Fibroblast of skin of abdomen (primary cell): ENCODE measurements at regions not wholly inside any gene's neighbourhood (a gene's known extent, or its start where the extent isn't known, plus 50 kb on each side); places are given as distances from the start of the nearest gene placed in this dataset.
"Not testable (repeated sequence)": the region's sequence is repeated elsewhere in the genome, so short reads cannot be mapped to it uniquely, and the experiment has no call there.

ENCODE experiments used
- DNase-seq: peaks from one replicate; pipeline ENCODE4 v3.0.0-alpha.2; 2013

DNA sequence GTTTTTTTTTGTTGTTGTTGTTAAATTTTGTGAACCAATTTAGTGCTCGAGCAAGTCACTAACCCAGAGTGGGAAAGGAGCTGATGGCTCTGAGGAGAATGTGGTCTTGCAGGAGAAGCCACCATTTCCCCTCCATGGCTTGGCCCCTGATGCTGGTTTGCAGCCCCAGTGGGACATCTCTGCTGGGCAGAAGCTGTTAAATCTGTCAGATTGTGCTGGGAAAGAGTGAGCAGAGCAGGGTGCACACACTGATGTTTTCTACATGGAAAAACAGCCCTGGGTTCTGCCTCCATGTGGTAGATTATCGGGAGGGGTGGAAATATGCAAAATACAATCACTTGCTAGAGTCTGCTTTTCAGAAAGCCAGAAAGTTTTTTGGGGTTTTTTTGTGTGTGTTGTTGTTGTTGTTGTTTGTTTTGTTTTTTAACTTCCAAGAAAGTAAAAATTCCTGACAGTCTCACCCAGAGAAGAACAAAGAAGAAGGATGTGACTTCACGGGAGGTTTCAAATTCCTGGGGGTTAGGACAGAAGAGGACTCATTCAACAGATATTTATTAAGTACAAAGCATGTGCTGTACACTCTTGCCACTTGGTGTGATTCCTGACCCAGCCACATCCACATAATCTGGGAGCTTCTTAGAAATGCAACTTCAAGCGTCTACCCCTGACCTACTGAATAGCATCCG lies 133.7 kb downstream of the FOXB1 start:
- peak; percentile 79 for DNase-seq

DNA sequence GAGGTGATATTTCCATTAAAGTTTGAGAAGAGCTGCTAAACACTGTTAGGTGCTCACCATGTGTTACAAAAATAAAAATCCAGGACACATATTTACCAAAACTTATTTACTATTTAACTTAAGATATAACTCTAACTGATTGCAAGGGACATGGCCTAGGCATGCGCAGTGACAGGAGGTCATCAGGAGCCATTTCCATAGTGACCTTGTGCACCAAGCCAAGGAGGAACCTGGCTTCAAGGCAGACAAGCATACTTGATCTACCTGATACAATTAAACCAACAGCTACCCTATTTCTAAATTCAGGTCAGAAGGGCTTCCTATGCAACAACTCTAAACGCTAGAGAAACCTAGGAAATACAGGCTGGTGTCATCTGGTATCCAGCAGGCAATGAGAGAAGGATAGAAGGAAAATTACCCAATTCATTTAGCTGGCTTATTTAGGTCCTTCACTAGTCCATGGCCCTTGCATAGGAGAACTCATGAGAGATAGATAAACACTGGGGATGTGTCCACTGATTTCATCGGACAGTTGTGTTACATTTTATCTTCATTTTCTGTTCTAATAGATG lies 134.4 kb downstream of the FOXB1 start:
- DNase-seq, result no peak

DNA sequence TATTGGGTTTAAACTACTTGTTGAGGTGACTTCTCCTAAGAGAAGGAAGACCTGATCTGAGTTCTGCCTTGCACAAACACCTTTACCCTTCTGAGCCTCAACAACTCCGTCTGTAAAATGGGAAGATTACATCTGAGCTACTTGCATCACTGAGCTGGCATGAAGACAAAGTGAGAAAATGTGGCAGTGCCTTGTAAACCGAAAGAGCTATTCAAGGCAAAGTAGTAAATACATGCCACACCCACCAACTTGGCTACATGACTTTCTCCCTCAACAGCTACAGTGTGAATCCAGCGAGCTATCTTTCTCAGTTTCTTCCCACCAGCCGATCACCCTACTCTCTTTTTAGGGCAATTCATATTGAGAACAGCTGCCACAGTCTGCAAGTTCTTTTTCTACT lies 148.3 kb downstream of the FOXB1 start:
- DNase-seq, result no peak

DNA sequence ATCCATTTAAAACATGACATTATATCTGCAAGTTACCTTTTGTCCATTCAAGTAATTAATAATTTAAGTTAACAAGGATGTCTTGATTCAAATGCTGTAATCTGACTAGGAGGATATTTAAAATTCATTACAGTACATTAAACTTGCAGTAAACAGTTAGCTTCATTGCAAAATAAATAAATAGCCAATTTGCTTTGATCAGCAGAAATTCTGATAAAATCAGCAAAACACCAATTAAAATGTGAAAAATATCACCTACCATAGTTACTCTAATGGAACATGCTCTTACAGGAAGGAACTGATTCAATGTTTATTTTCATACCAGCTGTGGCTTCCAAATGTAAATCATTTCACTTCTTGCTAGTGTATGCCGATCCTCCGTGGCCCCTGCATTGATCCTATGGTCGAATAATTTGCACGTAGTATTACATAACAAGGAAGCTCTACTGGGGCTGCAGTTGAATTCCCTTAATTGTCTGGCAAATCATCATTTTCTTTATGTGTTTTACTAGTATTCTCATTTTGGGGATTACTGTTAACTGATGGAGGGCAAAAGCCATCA lies 150.7 kb downstream of the FOXB1 start:
- DNase-seq, result no peak

DNA sequence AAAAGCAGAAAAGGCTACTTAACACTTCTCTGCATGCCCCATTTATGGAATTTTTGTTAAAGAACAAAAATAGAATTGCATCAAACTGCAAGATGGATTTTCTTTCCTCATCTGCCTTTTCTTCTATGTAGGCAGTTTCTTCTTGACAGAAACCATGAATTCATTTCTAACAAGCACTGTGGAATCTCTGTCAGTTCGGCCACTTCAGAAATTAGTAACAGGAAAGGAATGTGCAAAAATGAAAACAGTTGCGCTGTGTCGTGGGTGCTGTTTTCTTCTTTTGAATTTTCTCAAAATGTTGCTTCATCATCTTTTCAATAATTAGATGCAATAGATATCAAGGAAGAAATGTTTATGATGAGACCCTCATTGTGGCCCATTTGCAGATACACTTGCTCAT lies 151.6 kb downstream of the FOXB1 start:
- DNase-seq, result peak; percentile 61

DNA sequence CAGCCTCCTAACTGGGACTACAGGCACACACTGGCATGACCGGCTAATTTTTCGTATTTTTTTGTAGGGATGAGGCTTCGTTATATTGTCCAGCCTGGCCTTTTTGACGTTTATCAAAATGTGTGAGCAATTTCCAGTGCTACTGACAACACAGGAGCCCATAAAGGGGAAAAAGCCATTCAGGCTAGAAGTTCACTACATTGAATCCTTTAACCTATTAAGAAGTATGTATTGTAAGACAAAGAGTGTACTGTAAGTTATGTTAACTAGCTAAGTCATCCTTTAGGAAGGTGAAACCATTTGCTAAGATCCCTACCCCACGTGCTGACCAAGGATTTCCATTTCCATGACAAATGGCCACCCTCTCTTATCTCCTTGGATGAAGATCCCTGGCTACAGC lies 156.8 kb downstream of the FOXB1 start:
- no peak for DNase-seq

DNA sequence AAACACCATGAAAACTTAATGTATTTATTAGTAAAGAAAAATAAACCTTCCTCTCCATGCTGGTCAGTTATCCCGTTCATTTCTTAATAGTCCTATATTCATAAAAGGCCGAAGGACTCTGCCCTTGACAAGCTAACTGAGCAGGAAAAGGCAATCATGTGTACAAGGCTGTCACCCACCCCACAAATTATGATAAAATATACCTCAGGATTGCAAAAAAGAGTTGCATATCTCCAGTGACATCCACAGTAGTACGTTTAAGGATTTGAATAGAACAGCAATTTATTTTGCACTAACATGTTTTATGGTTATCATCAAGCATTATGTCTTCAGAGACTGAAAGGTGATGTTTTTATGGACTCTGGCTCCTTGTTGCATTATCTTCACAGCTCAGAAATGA lies 157.6 kb downstream of the FOXB1 start:
- DNase-seq, result no peak

DNA sequence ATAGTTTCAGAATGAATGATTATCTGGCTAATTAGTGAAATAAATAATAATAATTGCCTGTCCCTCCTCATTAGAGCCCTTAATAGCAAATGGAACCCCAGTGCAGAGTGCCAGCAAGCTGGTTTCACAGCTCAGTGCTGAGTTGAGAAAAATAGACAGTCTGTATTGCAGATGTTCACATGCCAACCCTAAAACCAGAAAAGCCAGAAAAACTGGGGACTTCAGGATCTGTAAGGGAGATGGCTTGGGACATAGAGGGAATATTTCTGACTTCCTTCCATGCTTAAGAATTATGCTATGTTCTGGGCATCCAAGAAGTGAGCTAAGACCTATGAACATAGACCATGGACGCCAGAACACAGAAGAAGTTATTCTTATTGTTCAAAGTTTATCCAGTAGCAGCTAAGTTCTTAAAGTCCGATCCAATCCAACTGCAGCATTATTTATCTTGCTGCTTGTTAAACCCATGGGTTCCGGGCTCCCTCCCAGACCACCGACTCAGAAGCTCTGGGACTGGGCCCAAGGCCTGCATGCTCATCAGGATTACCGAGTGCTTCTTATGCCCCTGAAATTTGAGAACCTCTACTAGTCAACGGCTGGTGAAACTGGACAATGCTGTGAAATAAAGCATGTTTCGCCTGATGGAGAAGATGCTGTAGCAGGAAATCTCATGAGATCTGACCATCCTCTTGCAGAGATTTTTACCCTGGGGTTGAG lies 158.3 kb downstream of the FOXB1 start:
- no peak for DNase-seq

DNA sequence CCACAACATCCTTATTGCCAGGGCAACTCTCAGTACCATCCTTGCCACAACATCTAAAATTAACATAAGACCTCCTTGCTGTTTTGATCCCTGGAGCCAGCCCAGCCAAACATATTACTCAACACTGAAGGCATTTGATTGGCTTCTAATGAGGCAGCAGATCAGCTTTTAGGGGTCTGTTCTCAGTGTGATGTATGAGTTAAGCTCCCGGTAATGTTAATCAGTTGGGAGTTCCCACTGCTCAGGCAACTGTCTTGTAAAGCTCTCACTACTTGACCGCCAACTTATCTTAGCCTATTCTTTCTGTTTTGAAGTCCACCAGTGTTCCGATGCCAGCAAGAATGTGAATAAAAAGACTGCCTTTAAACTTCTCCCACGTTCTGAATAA lies 158.9 kb downstream of the FOXB1 start:
- no peak for DNase-seq

DNA sequence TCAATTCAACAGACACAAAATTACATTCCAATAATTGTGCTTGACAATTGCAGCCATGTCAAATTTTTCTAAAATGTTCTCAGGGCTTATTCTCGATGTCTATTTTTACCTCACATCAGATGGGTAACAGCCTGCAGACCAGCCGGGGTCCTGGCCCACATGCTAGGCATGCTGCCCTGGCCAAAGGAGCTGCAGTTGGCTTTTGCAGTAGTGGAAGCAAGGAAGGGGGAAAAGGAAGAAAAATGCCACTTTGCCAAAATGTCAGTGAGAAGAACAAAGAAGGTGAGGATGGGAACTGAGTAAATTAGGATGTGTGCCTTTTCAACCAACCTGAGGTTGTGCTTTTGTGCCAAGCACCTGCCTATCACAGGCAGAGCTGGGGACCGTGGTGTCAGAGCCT lies 161.0 kb downstream of the FOXB1 start:
- no peak for DNase-seq

DNA sequence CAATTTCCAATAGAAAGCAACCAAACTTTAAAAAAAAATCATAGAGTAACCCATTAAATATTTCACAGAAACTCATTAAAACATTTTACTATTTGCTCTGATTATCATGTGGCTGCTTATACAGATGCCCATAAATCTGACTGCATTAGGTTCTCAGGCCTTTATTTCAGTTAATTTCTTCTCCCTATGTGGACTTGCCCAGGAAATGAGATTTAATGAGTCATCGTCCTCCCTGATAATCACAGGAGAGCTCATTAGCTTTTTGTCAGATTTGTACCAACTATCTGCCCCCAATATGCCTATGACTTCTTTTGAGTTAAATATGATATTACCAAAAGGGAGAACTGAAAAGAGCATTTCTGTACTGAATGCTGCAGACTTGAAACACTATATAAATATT lies 168.0 kb downstream of the FOXB1 start:
- no peak for DNase-seq

DNA sequence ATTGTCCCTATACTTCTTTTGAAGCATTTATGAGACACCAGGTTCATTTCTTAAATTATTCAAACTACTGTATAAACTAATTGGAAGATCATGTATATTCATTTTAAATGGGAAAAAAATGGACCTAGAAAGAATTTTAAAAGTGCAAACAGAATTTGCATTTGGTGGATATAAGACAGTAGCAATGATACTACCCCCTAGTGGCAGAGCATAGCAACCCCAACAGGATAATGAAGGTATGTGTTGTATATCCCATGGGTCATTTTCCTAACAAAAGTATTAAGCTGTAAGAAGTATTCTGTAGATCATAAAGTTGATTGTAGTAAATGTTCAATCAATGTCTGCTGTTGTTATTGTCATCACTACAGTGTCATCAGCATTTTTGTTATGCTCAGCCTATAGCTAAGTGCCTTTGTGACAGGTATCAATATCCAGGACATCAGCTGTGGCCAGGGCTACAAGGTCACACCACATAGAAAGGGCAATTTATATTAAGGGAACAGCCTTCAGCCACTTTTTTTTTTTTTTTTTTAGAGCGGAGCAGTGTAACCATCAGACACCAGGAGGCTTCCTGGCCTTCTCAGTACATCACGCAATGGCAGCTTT lies 175.8 kb downstream of the FOXB1 start:
- DNase-seq, result peak; percentile 44

DNA sequence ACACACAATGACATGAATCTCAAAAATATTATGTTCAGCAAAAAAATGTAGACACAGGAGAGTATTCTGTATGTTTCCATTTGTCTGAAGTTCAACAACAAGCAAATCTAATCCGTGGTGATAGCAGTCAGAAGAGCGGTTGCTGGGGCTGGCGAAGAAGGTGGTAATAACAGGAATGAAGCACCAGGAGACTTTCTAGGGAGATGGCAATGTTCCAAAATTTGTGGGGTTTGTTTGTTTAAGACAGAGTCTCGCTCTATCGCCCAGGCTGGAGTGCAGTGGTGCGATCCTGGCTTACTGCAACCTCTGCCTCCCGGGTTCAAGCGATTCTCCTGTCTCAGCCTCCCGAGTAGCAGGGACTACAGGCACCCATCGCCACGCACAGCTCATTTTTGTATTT lies 177.8 kb downstream of the FOXB1 start:
- not testable (repeated sequence) for DNase-seq

DNA sequence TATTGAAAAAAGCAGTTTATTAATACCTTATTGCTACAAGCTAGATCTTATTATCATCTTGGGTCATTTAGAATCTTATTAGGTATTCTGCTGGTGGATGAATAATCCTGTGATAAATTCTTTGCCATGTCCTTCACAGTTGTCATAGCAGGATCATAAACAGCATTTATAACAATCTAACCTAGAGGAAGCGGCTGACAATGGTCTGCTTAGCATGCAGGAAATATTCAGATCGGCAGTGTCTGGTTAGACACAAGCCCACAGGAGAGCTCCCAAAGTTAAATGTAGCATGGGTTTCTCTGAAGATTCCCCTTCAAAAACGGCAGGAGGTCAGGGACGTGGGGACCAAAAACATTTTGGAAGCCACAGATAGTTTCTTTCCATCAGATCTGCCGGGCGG lies 179.3 kb downstream of the FOXB1 start:
- DNase-seq, result no peak

DNA sequence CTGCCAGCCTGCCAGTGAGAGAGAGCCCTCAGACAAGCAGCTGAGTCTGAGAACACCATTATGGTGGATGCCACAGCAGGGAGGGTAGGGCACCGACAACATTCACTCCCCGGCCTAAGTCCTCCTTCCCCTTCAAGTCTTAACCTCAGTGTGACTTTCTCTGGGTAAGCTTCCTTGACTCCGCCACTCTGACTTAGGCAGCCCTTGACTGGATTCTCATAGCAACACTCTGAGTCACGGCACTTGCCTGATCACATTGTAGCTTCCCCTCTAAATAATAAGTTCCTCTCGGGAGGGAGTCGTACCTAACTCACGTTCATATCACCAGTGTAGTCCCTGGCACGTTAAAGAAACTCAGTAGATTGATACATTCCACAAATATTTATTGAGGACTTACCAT lies 180.5 kb downstream of the FOXB1 start:
- peak; percentile 21 for DNase-seq

DNA sequence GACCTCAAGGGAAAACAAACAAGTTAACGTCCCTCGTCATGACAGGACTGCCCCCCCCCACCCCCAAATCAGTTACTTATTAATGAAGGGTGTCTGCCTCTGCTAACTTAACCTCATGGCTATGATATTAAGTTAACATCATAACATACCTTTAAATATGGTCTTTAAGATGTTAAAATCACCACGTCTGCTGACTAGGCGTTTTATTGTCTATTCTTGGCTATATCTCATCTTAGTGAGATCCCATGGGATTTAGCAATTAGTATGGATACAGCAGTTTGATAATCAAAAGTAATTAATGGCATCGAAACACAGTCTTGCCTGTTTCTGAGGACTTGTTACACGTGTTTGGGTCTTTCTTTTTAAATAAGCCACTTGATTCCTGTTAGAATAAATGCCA lies 186.9 kb downstream of the FOXB1 start:
- no peak for DNase-seq

DNA sequence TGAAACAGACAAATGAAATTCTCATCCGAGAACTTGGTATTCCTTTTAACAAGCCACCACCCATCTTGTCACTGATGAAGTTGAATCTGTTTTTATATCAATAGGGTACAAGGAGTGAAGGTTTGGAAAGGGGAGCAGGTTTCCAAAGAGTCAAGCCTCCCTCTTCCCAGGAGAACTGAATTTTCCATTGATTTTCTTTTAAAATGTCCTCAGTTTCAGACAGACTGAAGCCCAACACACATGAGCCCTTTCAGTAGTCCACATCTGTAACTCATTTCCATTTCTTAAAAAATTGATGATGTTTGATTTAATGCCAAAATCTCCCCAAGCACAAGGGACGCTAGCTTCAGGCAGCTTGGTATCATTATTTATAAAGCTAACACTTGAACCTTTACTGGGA lies 187.7 kb downstream of the FOXB1 start:
- DNase-seq, result no peak

DNA sequence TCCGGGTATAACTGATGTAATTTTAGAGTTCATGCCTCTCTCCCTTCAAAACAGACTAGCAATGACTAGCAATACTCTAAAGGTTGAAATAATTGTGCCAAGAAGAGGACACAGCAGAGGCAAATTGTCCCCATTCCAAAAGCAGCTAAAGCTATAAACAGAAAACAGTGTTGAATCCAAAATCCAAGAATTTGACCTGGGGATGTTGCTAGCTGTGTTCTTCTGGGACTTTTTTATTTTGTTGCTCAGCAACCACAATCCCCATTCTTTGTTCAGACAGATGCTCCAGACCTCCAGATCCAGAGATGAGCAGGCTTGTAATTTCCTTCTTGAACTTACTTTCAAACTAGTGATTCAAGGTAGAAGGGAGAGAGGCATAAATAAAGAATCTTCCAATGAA lies 191.5 kb downstream of the FOXB1 start:
- no peak for DNase-seq

DNA sequence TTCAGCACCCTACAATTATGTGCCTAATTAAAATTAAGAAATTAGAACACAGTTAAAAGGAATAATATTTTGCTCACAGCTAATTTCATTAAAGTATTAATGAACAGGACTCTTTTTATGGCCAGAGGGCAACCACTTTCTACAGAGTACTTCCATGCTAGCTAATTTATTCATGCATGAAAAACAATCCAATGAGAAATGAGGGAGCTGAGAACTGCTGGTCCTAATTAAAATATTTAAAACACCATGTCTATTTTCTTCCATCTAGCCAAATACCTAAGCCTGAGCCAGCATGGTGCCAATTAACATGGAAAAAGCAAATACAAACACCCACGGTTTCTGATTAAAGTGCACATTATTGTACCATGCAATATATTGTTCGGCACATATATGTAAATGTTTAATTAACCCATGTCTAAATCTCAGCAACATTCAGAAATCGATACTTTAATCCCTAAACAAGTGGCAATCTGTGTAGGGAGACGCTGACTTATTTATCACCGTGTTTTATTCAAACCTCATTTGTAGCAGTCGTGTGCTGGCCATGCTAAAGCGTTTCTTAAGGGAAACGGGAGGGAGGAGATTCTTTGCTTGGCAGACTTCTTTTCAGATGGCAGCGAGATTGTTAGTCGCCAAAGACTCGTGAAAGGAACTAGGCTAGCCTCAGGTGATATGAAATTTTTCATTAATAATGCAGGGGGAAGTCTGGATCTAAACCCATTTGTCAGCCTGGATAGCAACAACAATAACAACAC lies 193.5 kb downstream of the ANXA2 start:
- DNase-seq, result no peak

DNA sequence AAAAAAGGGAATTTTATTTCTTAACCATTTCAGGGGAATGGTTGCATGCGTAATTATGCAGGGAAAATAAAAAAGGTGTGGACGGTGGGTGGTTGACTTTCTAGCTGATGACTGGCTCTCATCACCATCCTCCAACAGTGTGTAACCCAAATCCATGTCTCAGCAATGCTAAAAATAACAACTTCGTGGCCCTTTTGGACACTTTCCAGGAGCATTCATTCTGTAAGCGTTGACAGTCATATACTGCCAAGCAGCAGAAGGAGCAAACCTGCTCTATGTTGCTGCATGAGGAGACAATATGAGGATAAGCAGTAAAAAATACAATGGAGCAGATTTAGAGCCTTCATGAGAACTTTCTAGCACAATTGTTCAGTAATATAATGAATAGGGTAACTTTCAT lies 189.1 kb downstream of the ANXA2 start:
- peak; percentile 77 for DNase-seq

DNA sequence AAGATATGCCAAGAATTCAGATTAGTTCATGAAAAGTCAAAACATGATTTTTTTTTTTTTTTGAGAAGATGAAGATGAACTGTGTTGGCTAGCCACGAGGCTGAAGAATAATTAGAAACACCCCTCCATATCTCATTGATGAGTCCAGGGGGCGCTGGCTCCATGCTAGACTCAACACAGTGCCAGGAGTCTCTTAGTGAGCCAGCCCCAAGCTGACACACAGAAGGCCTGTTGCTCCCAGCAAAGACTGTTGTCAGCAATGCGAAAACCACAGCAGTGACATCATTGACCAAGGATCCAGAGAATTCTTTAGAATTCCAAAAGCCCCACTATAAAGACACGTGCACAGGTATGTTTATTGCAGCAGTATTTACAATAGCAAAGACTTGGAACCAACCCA lies 185.2 kb downstream of the ANXA2 start:
- DNase-seq, result peak; percentile 65

DNA sequence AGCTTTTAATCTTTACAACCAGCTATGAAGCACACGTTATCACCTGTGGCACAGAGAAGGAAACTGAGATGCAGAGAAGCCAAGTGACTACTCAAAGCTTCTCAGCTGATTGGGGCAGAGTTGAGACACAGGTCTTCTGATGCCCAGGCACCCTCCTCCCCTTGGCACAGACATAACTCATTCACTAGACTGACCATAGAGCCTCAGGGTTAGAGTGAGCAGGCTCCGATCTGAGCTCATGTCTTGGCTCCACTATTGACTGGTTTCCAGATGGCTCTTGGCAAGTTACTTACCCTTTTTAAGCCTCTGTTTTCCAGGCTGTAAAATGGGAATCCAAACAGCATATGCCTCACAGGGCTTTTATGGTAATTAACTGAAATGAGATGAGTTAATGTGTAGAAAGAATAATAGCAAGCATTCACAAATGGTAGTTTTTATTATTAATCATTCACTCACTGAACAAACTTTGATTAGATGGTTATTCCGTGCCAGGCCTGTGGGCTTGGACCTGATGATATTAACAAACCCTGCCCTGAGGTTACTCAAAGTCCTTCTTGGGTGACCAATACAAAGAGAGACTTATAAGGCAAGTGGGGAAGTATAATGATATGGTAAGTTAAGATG lies 184.3 kb downstream of the ANXA2 start:
- no peak for DNase-seq
